D721Med (cell line): ENCODE measurements at regions not wholly inside any gene's neighbourhood (a gene's known extent, or its start where the extent isn't known, plus 50 kb on each side); places are given as distances from the start of the nearest gene placed in this dataset.

ENCODE experiments used
- DNase-seq: peaks from one replicate; pipeline ENCODE4 v3.0.0; 2011; ENCODE audit warnings: low spot score; ENCODE audit not compliant: insufficient read length
- FAIRE-seq: peaks from 2 replicates; lab custom pipeline; 2011; peaks lifted over from hg19 to GRCh38; lab: Jason Lieb, UNC
- CTCF ChIP-seq: IDR thresholded peaks from 2 replicates; pipeline ENCODE4 v1.5.1; 2012; ENCODE audit warnings: mild to moderate bottlenecking, control low read depth; ENCODE audit not compliant: insufficient read depth; ENCODE audit errors: missing control alignments

GRCh38 chr9:87813119-87813463, 69.6 kb upstream of the SPATA31E1 start:
- FAIRE-seq (no peak), DNase-seq (no peak)
- no peak for TF ChIP-seq CTCF

GRCh38 chr9:87816036-87816435, 66.6 kb upstream of the SPATA31E1 start:
- DNase-seq (no peak), FAIRE-seq (no peak)

GRCh38 chr9:87818308-87818707, 64.4 kb upstream of the SPATA31E1 start:
- DNase-seq (no peak), FAIRE-seq (no peak)
- TF ChIP-seq CTCF, result no peak

More at GRCh38 chr9:87816036-87816435, 66.6 kb upstream of the SPATA31E1 start:
- TF ChIP-seq CTCF, result no peak

- DNase-seq, result no peak
- TF ChIP-seq CTCF, result no peak
- FAIRE-seq, result no peak
Measured at GRCh38 chr9:87824216-87824875, 58.3 kb upstream of the SPATA31E1 start.

- DNase-seq (no peak), FAIRE-seq (no peak)
- TF ChIP-seq CTCF, result no peak
Measured at GRCh38 chr9:87824886-87825285, 57.8 kb upstream of the SPATA31E1 start.

GRCh38 chr9:87826331-87826730, 56.3 kb upstream of the SPATA31E1 start:
- TF ChIP-seq CTCF, result no peak
- no peak for DNase-seq
- no peak for FAIRE-seq

GRCh38 chr9:87827341-87827740, 55.3 kb upstream of the SPATA31E1 start:
- FAIRE-seq (no peak), DNase-seq (no peak)
- TF ChIP-seq CTCF, result no peak
